Stomach smooth muscle (tissue), 2 donors: ENCODE measurements at regions not wholly inside any gene's neighbourhood (a gene's known extent, or its start where the extent isn't known, plus 50 kb on each side); places are given as distances from the start of the nearest gene placed in this dataset.

Experiments
- H3K27ac ChIP-seq: one replicate; pipeline ENCODE4 v1.7.0; 2013; ENCODE audit warnings: mild to moderate bottlenecking, low read length, inconsistent platforms
- H3K27me3 ChIP-seq, 2 donors: one replicate each; pipeline ENCODE4 v1.7.0; 2013; ENCODE audit warnings: low read length in 2 of 2; ENCODE audit not compliant: insufficient read depth in 2 of 2, control insufficient read depth in 1 of 2
- H3K36me3 ChIP-seq, 2 donors: one replicate each; pipeline ENCODE4 v1.7.0; 2013; ENCODE audit warnings: low read length in 2 of 2; ENCODE audit not compliant: control insufficient read depth in 2 of 2, insufficient read depth in 2 of 2
- H3K4me1 ChIP-seq: one replicate; pipeline ENCODE4 v1.7.0; 2013; ENCODE audit warnings: low read length; ENCODE audit not compliant: control insufficient read depth, insufficient read depth
- H3K4me3 ChIP-seq, 2 donors: one replicate each; pipeline ENCODE4 v1.7.0; 2013; ENCODE audit warnings: low read length in 2 of 2
- H3K9ac ChIP-seq, 2 donors: one replicate each; pipeline ENCODE4 v1.7.0; 2013; ENCODE audit warnings: low read length in 2 of 2, mild to moderate bottlenecking in 1 of 2
- H3K9me3 ChIP-seq, 2 donors: one replicate each; pipeline ENCODE4 v1.7.0; 2013; ENCODE audit warnings: low read length in 2 of 2; ENCODE audit not compliant: control insufficient read depth in 2 of 2
- donor health status: healthy.
- donor health status: Pancreatic carcinoma.

- no peak overlapping the region for H3K27ac ChIP-seq
- H3K9me3 ChIP-seq: no peaks in the 10 kb centered on the region
- H3K4me1 ChIP-seq: no peaks in the 10 kb centered on the region
- H3K9ac ChIP-seq: no peak overlapping the region
- H3K4me3 ChIP-seq: no peak overlapping the region
- H3K36me3 ChIP-seq: no peaks in the 10 kb centered on the region
- H3K27me3 ChIP-seq: no peaks in the 10 kb centered on the region
Measured at GRCh38 chr4:63742882-63743281, 666.4 kb downstream of the TECRL start.

- Histone ChIP-seq H3K27ac (no peak overlapping the region), H3K9ac (no peak overlapping the region), H3K27me3 (no peaks in the 10 kb centered on the region), H3K4me3 (no peak overlapping the region), H3K9me3 (no peaks in the 10 kb centered on the region), H3K36me3 (no peaks in the 10 kb centered on the region), H3K4me1 (no peaks in the 10 kb centered on the region)
Measured at GRCh38 chr4:63729519-63729918, 679.7 kb downstream of the TECRL start.

- Histone ChIP-seq H3K27me3 (no peaks in the 10 kb centered on the region), H3K9ac (no peak overlapping the region), H3K36me3 (no peaks in the 10 kb centered on the region), H3K9me3 (no peaks in the 10 kb centered on the region), H3K4me3 (no peak overlapping the region), H3K27ac (no peak overlapping the region), H3K4me1 (no peaks in the 10 kb centered on the region)
Measured at GRCh38 chr4:63728480-63729177, 680.6 kb downstream of the TECRL start.

GRCh38 chr4:63717384-63717783 is 691.9 kb downstream of the TECRL start:
- Histone ChIP-seq H3K9ac (no peak overlapping the region), H3K36me3 (no peaks in the 10 kb centered on the region), H3K9me3 (no peaks in the 10 kb centered on the region), H3K27ac (no peak overlapping the region), H3K4me1 (no peaks in the 10 kb centered on the region), H3K4me3 (no peak overlapping the region), H3K27me3 (no peaks in the 10 kb centered on the region)

- H3K36me3 ChIP-seq: no peaks in the 10 kb centered on the region
- H3K27me3 ChIP-seq: no peaks in the 10 kb centered on the region
- H3K4me1 ChIP-seq: no peaks in the 10 kb centered on the region
- no peak overlapping the region for H3K9ac ChIP-seq
- H3K27ac ChIP-seq: no peak overlapping the region
- no peak overlapping the region for H3K4me3 ChIP-seq
- H3K9me3 ChIP-seq: no peaks in the 10 kb centered on the region
Measured at GRCh38 chr4:63708661-63709060, 700.6 kb downstream of the TECRL start.

GRCh38 chr4:63700569-63700968 is 708.7 kb downstream of the TECRL start:
- no peaks in the 10 kb centered on the region for H3K36me3 ChIP-seq
- H3K4me1 ChIP-seq: no peaks in the 10 kb centered on the region
- no peaks in the 10 kb centered on the region for H3K9me3 ChIP-seq
- no peak overlapping the region for H3K4me3 ChIP-seq
- H3K27me3 ChIP-seq: no peaks in the 10 kb centered on the region
- H3K9ac ChIP-seq: no peak overlapping the region
- no peak overlapping the region for H3K27ac ChIP-seq

GRCh38 chr4:63693321-63693720 is 715.9 kb downstream of the TECRL start:
- Histone ChIP-seq H3K36me3 (no peaks in the 10 kb centered on the region), H3K4me1 (no peaks in the 10 kb centered on the region), H3K9me3 (no peaks in the 10 kb centered on the region), H3K4me3 (no peak overlapping the region), H3K9ac (no peak overlapping the region), H3K27ac (no peak overlapping the region), H3K27me3 (no peaks in the 10 kb centered on the region)

GRCh38 chr4:63678358-63678931 is 730.8 kb downstream of the TECRL start:
- no peak overlapping the region for H3K9ac ChIP-seq
- H3K4me1 ChIP-seq: no peaks in the 10 kb centered on the region
- no peaks in the 10 kb centered on the region for H3K27me3 ChIP-seq
- no peaks in the 10 kb centered on the region for H3K9me3 ChIP-seq
- no peak overlapping the region for H3K27ac ChIP-seq
- no peak overlapping the region for H3K4me3 ChIP-seq
- H3K36me3 ChIP-seq: no peaks in the 10 kb centered on the region

GRCh38 chr4:63670735-63671134 is 738.5 kb downstream of the TECRL start:
- Histone ChIP-seq H3K36me3 (no peaks in the 10 kb centered on the region), H3K27me3 (no peaks in the 10 kb centered on the region), H3K4me1 (no peaks in the 10 kb centered on the region)

GRCh38 chr4:63663870-63664269 is 745.4 kb downstream of the TECRL start:
- Histone ChIP-seq H3K4me1 (no peaks in the 10 kb centered on the region), H3K9me3 (no peaks in the 10 kb centered on the region), H3K27ac (no peak overlapping the region), H3K27me3 (no peaks in the 10 kb centered on the region), H3K36me3 (no peaks in the 10 kb centered on the region), H3K4me3 (no peak overlapping the region), H3K9ac (no peak overlapping the region)

More at GRCh38 chr4:63670735-63671134, 738.5 kb downstream of the TECRL start:
- no peak overlapping the region for H3K27ac ChIP-seq
- no peaks in the 10 kb centered on the region for H3K9me3 ChIP-seq
- H3K9ac ChIP-seq: no peak overlapping the region
- H3K4me3 ChIP-seq: no peak overlapping the region

GRCh38 chr4:63644396-63644795 is 764.9 kb downstream of the TECRL start:
- no peak overlapping the region for H3K4me3 ChIP-seq
- H3K36me3 ChIP-seq: no peaks in the 10 kb centered on the region
- H3K4me1 ChIP-seq: no peaks in the 10 kb centered on the region
- no peaks in the 10 kb centered on the region for H3K9me3 ChIP-seq
- H3K27me3 ChIP-seq: no peaks in the 10 kb centered on the region
- no peak overlapping the region for H3K27ac ChIP-seq
- no peak overlapping the region for H3K9ac ChIP-seq
